HG02759 (cell line): ENCODE measurements at regions not wholly inside any gene's neighbourhood (a gene's known extent, or its start where the extent isn't known, plus 50 kb on each side); places are given as distances from the start of the nearest gene placed in this dataset.
"Not testable (repeated sequence)": the region's sequence is repeated elsewhere in the genome, so short reads cannot be mapped to it uniquely, and the experiment has no call there.

Source experiments
- ATAC-seq: cut with Tn5 transposase; IDR thresholded peaks from one replicate; pipeline ENCODE4 v1.9.1; 2021; ENCODE audit warnings: mild to moderate bottlenecking, moderate library complexity; ENCODE audit not compliant: unreplicated experiment

GRCh38 chr6:167688123-167688522, 138.6 kb upstream of the AFDN start:
- ATAC-seq = no peak

- ATAC-seq = no peak
These were observed 137.4 kb upstream of the AFDN start for GRCh38 chr6:167689278-167689677.

GRCh38 chr6:167689751-167690150, 137.0 kb upstream of the AFDN start:
- ATAC-seq = no peak

- not testable (repeated sequence) for ATAC-seq
These were observed 136.4 kb upstream of the AFDN start for GRCh38 chr6:167690167-167690922.

GRCh38 chr6:167690931-167691330, 135.8 kb upstream of the AFDN start:
- ATAC-seq = no peak

- ATAC-seq = no peak
These were observed 135.0 kb upstream of the AFDN start for GRCh38 chr6:167691533-167692312.

GRCh38 chr6:167693478-167693877, 133.2 kb upstream of the AFDN start:
- not testable (repeated sequence) for ATAC-seq

GRCh38 chr6:167695831-167696230, 130.9 kb upstream of the AFDN start:
- no peak for ATAC-seq

GRCh38 chr6:167696296-167696695, 130.4 kb upstream of the AFDN start:
- no peak for ATAC-seq

GRCh38 chr6:167697316-167697715, 129.4 kb upstream of the AFDN start:
- no peak for ATAC-seq

GRCh38 chr6:167698540-167698939, 128.2 kb upstream of the AFDN start:
- no peak for ATAC-seq

- ATAC-seq = peak; percentile 97
These were observed 127.4 kb upstream of the AFDN start for GRCh38 chr6:167699141-167699931.

GRCh38 chr6:167700199-167700598, 126.5 kb upstream of the AFDN start:
- no peak for ATAC-seq

- ATAC-seq = no peak
These were observed 125.7 kb upstream of the AFDN start for GRCh38 chr6:167701010-167701409.

- ATAC-seq = no peak
These were observed 124.4 kb upstream of the AFDN start for GRCh38 chr6:167702241-167702827.

- ATAC-seq = no peak
These were observed 123.4 kb upstream of the AFDN start for GRCh38 chr6:167703347-167703746.

GRCh38 chr6:167703781-167704180, 122.9 kb upstream of the AFDN start:
- ATAC-seq = no peak

- ATAC-seq = no peak
These were observed 122.3 kb upstream of the AFDN start for GRCh38 chr6:167704396-167704901.

GRCh38 chr6:167705211-167705750, 121.4 kb upstream of the AFDN start:
- no peak for ATAC-seq

GRCh38 chr6:167706313-167707109, 120.2 kb upstream of the AFDN start:
- peak; percentile 99 for ATAC-seq
